KOPT-K1 (cell line): ENCODE measurements at regions not wholly inside any gene's neighbourhood (a gene's known extent, or its start where the extent isn't known, plus 50 kb on each side); places are given as distances from the start of the nearest gene placed in this dataset.

Source experiments
- H3K27ac ChIP-seq: fragments of 200-600 bp; sonication (generic); 2 replicates; pipeline ENCODE4 v1.5.1; 2016; ENCODE audit warnings: antibody characterized with exemption, mild to moderate bottlenecking, low read depth, low read length; ENCODE audit not compliant: poor library complexity, severe bottlenecking
- H3K36me3 ChIP-seq: fragments of 200-600 bp; sonication (generic); 2 replicates; pipeline ENCODE4 v1.5.1; 2017; ENCODE audit warnings: antibody characterized with exemption, mild to moderate bottlenecking, low read length, moderate library complexity; ENCODE audit not compliant: insufficient read depth
- H3K9me3 ChIP-seq: fragments of 200-600 bp; sonication (generic); 2 replicates; pipeline ENCODE4 v1.5.1; 2017; ENCODE audit warnings: antibody characterized with exemption, low read length, mild to moderate bottlenecking; ENCODE audit not compliant: insufficient read depth, poor library complexity, severe bottlenecking

DNA sequence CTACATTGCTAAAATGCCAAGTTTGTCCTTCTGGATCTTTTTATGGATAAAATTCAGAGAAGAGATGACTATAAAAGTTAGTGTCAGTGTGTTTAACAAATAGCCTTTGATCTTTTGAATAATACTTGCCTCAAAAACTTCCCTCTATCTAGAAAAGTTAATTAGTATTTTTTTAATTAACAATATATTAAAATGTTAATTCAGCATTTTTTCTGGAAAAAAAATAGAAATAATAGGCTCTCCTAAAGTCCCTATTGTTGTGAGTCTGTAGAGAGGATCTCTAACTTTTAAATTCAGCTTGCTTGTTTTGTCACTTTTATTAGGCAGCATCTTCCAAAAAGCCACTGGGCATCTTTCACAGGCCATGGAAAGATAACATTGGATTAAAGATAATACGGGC is 435.2 kb upstream of the RASGEF1B start:
- no peaks in the 10 kb centered on the region for H3K9me3 ChIP-seq
- no peak overlapping the region for H3K27ac ChIP-seq
- no peaks in the 10 kb centered on the region for H3K36me3 ChIP-seq

DNA sequence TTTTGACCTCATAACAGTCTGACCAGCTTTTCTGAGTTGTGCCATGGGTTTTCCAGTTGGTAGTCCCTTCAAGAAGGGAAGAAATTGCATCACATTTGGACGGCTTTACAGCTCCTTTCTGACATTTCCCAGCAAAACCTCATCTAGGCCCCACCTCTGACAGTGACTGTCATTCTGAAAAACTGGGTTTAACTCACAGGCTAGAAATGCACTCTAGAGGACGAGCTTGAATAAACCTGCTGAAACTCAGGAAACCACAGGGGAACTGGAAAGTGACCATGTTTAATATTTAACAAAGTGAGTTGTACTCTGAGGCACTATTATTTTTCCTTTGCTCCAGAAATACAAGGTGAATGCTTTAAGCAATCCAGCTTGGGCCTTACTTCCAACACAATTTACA is 434.3 kb upstream of the RASGEF1B start:
- Histone ChIP-seq H3K27ac (no peak overlapping the region), H3K9me3 (no peaks in the 10 kb centered on the region), H3K36me3 (no peaks in the 10 kb centered on the region)

DNA sequence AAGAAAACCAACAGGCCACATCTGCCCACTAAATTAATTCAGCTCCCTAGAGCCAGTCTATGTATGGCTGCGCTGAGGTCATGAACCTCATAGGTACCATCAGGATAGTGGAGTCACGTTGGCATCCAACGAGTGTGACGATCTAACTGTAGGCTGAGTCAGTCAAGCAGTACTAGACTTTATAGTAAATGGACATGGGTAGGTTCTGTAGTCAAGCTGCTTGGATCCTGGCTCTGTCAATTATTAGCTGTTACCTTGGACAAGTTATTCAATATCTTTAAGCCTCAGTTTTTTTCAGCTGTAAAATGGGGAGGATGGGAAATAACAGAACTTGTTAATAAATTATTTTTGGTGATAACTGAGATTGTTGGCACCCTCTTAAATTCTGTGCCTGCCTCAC is 432.4 kb upstream of the RASGEF1B start:
- H3K36me3 ChIP-seq, result no peaks in the 10 kb centered on the region

DNA sequence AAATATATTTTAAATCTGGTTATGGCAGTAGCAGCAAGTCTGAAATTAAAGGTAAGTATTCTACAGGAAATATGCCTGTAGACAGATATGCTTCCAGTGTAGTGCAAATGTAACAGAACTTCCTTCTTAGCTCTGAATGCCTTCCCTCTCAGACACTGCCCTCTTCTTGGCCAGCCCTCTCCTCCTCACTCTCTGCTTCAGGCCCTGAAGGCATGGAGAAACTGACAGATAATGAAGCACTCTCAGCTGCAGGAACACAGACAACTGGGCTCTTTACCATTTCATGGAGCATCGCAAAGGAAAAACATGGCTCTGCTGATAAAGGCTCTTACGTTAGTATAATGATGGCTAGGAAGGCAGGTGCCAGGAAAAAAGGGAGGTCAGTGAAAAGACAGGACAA is 431.5 kb upstream of the RASGEF1B start:
- Histone ChIP-seq H3K27ac (no peak overlapping the region), H3K9me3 (no peaks in the 10 kb centered on the region)

More for the DNA sequence above, 432.4 kb upstream of the RASGEF1B start:
- H3K27ac ChIP-seq, result no peak overlapping the region
- no peaks in the 10 kb centered on the region for H3K9me3 ChIP-seq

DNA sequence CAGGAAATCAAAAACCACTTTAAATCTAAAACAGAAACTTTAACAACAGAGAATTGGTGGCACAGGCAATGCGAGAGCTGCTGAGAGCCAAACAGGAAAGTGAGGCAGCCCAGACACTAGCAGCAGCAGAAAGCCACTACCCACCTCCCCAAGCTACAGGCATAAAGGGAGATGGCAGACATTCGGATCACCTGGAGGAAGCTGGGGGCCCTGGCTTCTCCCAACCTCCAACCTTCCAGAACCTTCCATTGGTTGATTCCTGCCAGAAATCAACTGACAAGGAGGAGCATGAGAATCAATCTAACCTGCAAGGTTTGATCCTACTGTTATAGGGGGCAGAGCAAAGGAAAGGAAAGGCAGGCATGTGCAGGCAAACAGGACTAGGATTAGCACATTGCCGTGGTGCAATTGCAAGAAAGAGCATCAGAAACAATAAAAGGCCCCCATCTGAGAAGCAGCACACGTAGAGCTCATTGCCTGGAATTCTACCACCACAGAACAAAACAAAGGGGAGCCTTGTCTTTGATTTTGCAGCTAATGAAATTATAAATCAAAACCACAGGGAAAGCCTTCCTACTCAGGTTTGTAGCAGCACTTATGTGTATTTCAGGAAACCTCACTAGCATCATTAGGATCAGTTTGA is 427.3 kb upstream of the RASGEF1B start:
- H3K9me3 ChIP-seq, result no peaks in the 10 kb centered on the region
- H3K27ac ChIP-seq, result no peak overlapping the region
- no peaks in the 10 kb centered on the region for H3K36me3 ChIP-seq

More for the DNA sequence above, 431.5 kb upstream of the RASGEF1B start:
- no peaks in the 10 kb centered on the region for H3K36me3 ChIP-seq

DNA sequence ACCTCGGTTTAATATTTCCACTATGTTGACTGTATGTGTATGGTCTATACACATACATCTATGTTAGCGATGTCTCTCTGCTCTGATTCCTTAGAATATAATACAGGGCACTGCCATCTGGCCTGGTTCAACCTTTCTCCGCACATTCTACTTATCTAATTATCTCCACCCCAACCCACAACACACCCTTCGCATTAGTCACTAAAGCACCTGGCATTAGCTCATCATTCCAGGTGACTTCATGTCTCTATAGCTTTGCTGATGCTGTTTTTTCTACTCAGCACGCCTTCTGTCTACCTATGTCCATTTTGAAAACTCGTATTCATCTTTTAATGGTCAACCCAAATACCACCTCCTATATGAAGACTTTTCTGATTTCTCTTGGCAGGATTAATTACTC is 425.2 kb upstream of the RASGEF1B start:
- no peaks in the 10 kb centered on the region for H3K9me3 ChIP-seq
- no peaks in the 10 kb centered on the region for H3K36me3 ChIP-seq
- no peak overlapping the region for H3K27ac ChIP-seq

DNA sequence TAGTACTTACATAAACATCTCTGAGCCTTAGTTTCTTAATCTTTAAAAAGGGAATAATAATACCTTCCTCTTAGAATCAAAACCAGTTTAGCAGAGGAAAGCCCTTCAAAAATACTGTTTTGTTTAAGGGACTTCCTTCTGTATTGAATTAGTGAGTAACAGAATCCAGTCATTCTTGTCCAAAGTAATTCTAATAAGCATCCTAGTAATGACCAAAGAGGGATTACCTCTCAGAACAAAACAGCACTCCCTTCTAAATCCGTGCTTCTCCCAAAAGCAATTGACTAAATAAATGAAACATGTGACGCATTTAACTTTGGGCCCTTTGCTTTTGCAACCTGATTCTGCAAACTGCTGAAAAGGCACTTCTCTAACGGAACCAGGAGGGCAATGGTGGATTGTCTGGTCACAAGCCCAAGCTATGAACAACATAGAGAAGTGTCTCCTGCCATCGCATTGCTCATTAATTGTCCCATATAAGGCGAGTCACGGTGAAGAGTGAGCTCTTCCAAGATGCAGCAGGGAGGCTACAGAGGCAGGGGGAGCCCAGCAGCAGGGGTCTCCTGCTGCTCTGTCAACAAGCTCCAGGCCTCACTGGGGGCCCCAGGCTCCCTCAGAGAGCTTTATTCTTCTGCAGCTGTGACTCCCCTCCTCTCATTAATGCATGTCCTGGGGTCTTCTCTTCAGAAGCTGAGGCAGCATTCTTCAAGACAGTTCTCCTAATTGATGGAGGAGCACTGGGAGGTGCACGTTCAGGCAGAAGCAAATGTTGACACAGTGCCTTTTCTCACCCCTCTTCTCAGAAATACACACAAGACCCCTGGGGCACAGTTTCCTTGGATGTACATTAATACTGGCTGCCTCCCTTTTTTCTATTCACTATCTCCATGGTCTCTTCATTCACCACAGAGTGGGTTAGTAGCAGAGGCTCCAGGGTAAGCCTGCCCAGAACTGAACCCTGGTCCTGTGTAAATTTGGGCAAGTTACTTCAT is 419.6 kb upstream of the RASGEF1B start:
- Histone ChIP-seq H3K27ac (no peak overlapping the region), H3K9me3 (no peaks in the 10 kb centered on the region)

DNA sequence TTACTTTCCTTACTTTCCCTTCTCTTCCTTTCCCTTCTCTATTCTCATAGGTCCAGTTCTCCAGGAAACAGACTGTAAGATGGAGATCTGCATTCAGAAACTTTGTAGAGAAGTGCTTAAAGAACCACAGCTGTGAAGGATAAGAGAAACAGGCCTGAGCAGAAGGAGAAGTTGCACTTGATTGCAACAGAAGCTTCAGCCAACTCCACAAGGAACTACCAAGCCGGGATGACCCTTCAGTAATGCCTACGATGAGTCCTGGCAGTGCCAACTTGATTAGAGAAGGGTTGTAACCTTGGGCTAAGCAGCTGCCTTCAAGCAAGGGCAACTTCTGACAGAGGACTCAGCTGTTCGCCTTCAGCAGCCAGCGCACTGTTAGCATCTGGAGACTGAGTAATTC is 413.3 kb upstream of the RASGEF1B start:
- H3K9me3 ChIP-seq, result no peaks in the 10 kb centered on the region
- H3K27ac ChIP-seq, result no peak overlapping the region
- no peaks in the 10 kb centered on the region for H3K36me3 ChIP-seq

More for the DNA sequence above, 419.6 kb upstream of the RASGEF1B start:
- H3K36me3 ChIP-seq, result no peaks in the 10 kb centered on the region

DNA sequence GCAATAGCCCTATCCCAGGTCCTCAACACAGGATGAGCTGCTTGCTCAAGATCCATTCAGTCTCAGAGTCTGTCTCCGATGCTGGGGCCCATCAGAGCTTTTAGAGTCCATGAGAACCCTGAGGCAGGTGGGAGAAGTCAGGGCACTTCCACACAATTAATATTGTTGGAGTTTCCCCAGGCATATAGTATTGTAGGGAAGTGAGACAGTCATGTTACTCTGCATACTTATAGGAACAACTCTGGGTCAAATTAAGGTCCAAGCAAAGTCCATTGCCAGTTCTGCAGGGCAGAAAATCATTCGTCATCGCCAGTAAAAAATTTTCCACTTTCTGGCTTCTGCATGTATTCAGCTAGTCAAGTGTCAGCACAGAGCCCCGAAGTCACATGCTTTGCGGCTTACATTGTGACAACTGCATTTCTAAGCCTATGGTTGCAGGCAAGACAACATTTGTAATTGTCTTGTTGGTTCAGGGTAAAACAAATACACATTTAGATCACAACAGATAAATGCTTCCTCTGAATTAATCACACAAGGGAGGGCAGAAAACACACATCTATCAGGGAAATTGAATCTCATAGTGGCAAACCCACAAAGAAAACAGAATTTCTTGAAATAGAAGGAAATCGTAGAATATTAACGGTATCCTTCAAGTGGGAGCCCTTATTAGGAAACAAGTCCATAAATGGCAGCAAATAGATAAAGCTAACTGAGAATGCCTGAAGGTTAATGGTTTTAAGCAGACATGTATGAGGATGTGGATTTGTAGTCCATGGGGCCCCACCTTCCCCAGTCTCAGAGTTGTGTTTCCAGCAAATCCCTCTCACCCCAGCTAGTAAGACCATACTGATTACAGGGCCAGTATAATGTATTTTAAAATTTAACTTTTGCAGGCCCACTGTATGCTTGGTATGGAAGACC is 412.1 kb upstream of the RASGEF1B start:
- H3K27ac ChIP-seq, result no peak overlapping the region
- no peaks in the 10 kb centered on the region for H3K9me3 ChIP-seq
- H3K36me3 ChIP-seq, result no peaks in the 10 kb centered on the region

DNA sequence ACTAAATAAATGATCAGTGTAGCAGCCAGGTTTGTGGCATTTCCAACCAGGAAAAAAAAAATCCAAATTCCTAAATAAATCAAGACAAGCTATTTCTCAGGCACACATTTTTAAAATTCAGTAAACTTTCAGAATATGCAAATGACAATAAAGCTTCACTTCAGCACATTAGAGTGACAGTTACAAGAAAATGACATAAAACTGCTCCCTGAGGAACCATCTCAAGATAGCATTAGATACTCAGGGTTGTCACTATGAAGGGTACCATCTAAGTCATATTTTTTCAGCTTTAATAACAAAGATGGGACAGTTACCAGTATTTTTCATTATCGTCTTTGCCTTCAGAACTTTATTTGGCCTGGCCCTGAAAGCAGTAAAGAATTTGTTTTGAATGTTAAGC is 411.3 kb upstream of the RASGEF1B start:
- Histone ChIP-seq H3K9me3 (no peaks in the 10 kb centered on the region), H3K36me3 (no peaks in the 10 kb centered on the region), H3K27ac (no peak overlapping the region)

DNA sequence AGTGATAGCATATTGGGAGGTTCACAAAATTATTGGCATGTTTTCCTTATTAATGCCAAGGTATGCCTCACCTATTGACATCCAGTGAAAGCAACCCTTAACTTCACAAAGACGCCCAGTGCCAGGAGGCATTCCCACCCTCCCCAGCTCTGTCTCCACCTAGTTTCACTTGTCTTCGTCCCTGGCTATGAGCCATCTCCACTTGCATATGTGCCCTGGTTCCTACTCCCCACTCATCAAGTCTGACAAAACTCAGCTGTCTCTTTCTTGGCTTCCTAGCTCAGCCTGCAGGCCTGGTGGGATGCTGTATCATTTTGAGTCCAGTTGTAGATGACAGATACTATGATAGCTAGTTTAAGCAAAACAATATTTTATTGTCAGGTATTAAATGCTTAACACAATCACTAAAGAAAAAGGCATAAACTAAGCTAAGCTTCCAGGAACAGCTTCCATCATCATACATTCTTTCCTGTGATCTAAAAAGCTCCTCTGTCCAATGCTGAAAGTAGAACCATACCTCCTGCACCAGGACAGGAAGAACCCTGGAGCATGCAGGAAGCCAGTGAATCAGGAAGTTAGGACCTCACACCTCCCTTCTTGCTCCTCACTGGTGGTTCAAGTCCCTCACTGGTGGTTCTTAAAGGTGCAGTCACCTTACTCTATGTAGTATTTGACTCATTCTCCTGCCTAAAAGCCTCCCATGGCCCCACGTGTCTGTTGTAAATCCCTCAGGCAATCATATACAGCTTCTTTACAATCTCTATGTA is 410.3 kb upstream of the RASGEF1B start:
- Histone ChIP-seq H3K9me3 (no peaks in the 10 kb centered on the region), H3K27ac (no peak overlapping the region), H3K36me3 (no peaks in the 10 kb centered on the region)

DNA sequence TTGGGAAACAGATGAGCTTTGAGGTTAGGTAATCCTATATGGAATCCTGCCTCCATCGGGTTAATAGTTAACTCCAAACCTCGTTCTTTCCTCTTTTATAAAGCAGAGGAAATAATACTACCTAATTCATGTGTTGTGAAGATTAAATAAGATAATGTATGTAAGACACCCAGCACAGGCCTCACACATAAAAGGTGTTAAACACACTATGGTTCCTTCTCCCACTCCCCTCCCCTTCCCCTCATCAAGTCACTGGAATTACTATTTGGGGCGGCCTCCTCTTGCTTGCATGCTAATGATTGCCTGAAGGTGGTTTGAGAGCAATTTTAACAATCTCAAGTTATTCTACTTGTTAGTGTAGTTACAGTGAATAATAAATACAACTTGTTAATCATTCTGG is 404.4 kb upstream of the RASGEF1B start:
- Histone ChIP-seq H3K36me3 (no peaks in the 10 kb centered on the region), H3K27ac (no peak overlapping the region), H3K9me3 (peaks cover 7% of the 10 kb centered on the region)

DNA sequence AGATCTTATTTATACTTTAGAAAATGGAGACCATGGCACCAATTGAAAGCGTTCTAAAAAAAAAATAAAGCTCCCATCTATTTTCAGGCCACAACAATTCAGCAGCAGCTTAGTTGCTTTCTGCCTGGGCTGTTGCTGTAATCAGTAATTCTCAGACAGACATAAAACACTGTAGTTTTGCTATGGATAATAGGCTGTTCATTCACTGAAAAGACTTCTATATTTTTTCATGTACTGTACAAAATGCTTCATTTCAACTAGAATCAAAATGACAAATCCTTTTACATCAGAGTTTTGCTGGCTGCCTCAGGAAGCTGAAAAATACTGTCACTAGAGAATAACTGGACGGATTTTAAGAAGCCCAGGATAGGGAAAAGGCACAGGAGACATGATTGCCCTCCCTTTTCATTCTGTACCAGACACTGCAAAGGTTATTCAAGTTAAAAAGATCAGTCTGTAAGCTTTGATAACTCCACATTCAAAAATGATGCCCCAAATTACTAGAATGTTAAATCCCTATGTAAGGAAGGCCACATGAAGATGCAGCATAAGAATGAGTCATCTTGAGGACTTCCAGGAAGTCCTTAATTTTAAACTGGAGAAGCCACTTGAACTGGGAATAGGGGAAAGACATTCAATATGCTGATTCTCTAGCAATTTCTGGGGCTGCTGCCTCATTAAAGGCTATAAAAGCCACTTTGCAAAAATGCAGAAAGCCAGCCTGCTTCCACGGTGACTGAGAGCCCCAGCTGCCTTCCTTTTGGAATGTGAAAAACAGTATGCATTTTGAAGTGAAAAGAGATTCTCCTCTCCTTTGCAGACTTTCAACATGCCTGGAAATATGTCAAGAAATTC is 403.2 kb upstream of the RASGEF1B start:
- H3K36me3 ChIP-seq, result no peaks in the 10 kb centered on the region
- H3K27ac ChIP-seq, result no peak overlapping the region
- H3K9me3 ChIP-seq, result peaks cover 18% of the 10 kb centered on the region
